ENCODE measurements at regions not wholly inside any gene's neighbourhood (a gene's known extent, or its start where the extent isn't known, plus 50 kb on each side); places are given as distances from the start of the nearest gene placed in this dataset.

- Histone ChIP-seq H3K4me3 (ENCODE audit: insufficient read depth, low read depth, low read length) (no peak overlapping the region), H2AK5ac (ENCODE audit: low read depth, low read length) (no peak overlapping the region), H3K27ac (ENCODE audit: insufficient read depth, low read length) (no peak overlapping the region), H4K8ac (ENCODE audit: low read depth in 2 of 2, low read length in 2 of 2) (no peak overlapping the region), H2BK5ac (ENCODE audit: low read depth, low read length, poor library complexity, severe bottlenecking) (no peak overlapping the region), H3K9me1 (ENCODE audit: insufficient read depth, low read length) (no peaks in the 10 kb centered on the region), H3K14ac (replicated peaks; ENCODE audit: low read depth, low read length) (no peak overlapping the region), H3K4ac (ENCODE audit: low read depth, low read length) (no peak overlapping the region), H3K79me1 (ENCODE audit: low read depth in 1 of 2, low read length in 2 of 2) (no peaks in the 10 kb centered on the region), H4K91ac (ENCODE audit: insufficient read depth, low read depth, low read length) (no peak overlapping the region), H4K5ac (ENCODE audit: low read depth, low read length) (no peak overlapping the region), H3K56ac (ENCODE audit: extremely low read depth, insufficient read depth, low read length) (no peak overlapping the region), H3K4me1 (ENCODE audit: control insufficient read depth, insufficient read depth, low read length) (no peaks in the 10 kb centered on the region), H3K9ac (ENCODE audit: low read depth, low read length) (no peak overlapping the region), H3K27me3 (ENCODE audit: control insufficient read depth, insufficient read depth, low read length) (no peaks in the 10 kb centered on the region), H2BK15ac (ENCODE audit: low read depth, low read length) (no peak overlapping the region), H3K9me3 (ENCODE audit: control insufficient read depth, insufficient read depth, low read length) (peaks cover under 1% of the 10 kb centered on the region; the same call in 1 of the 2 replicates), H4K20me1 (ENCODE audit: insufficient read depth, low read length) (no peaks in the 10 kb centered on the region), H3K36me3 (ENCODE audit: control insufficient read depth, insufficient read depth, low read length) (no peaks in the 10 kb centered on the region), H2AFZ (replicated peaks; ENCODE audit: low read length, poor library complexity) (no peak overlapping the region), H3K18ac (ENCODE audit: low read depth, low read length) (no peak overlapping the region), H2BK20ac (ENCODE audit: low read depth, low read length) (no peak overlapping the region), H2AK9ac (replicated peaks; ENCODE audit: low read depth, low read length, poor library complexity) (no peak overlapping the region), H2BK120ac (ENCODE audit: low read depth, low read length) (no peak overlapping the region), H3K23ac (ENCODE audit: low read depth, low read length) (no peak overlapping the region), H3K4me2 (ENCODE audit: low read depth, low read length) (no peak overlapping the region)
- TF ChIP-seq CEBPB (IDR thresholded peaks at IDR 0.05; ENCODE audit: low read depth, low read length) (no peak), CTCF (conservative IDR thresholded peaks at IDR 0.05; ENCODE audit: low read depth, low read length) (no peak), ELK1 (IDR thresholded peaks at IDR 0.05; ENCODE audit: borderline replicate concordance, low read depth, low read length) (no peak), MAZ (IDR thresholded peaks at IDR 0.05; ENCODE audit: borderline replicate concordance, low read depth, low read length) (no peak), SMC3 (IDR thresholded peaks at IDR 0.05; ENCODE audit: low read depth, low read length) (no peak), RCOR1 (IDR thresholded peaks at IDR 0.05; ENCODE audit: insufficient replicate concordance, low read length) (no peak), FOS (IDR thresholded peaks at IDR 0.05; ENCODE audit: low read depth, low read length) (no peak)
- in situ Hi-C loops (cut with MboI; ENCODE audit: low sequenced_read_pairs) = no loop called here
- CTCF ChIA-PET = no interaction called here
- DNase-seq (no peak), ATAC-seq (ENCODE audit: low read depth) (no peak)
- intact Hi-C loops (cut with micrococcal nuclease) = no loop called here
- dilution Hi-C loops (cut with HindIII; ENCODE audit: low sequenced_read_pairs, unreplicated experiment) = no loop called here
- POLR2A ChIA-PET (ENCODE audit: unreplicated experiment) = no interaction called here
- no TSS peak for BruUV-seq (replicated peaks)
These were observed 278.2 kb upstream of the LRRTM4 start for GRCh38 chr2:77800410-77800809.

Data from IMR-90 (cell line).